Smooth muscle cell (in vitro differentiated cells): ENCODE measurements at regions not wholly inside any gene's neighbourhood (a gene's known extent, or its start where the extent isn't known, plus 50 kb on each side); places are given as distances from the start of the nearest gene placed in this dataset.

Experiments
- DNase-seq: peaks from one replicate; lab custom pipeline; 2025; ENCODE audit not compliant: unreplicated experiment; lab: John Stamatoyannopoulos, UW
- H2AFZ ChIP-seq: fragments of 200-600 bp; sonication (generic); 2 replicates; pipeline ENCODE4 v1.6.0; 2016; ENCODE audit warnings: antibody characterized with exemption, low read depth, mild to moderate bottlenecking
- H3F3A ChIP-seq: fragments of 200-600 bp; sonication (generic); 2 replicates; pipeline ENCODE4 v1.6.0; 2017; ENCODE audit warnings: antibody characterized with exemption, low read depth
- H3K27ac ChIP-seq: fragments of 200-600 bp; sonication (generic); 2 replicates; pipeline ENCODE4 v1.5.1; 2016; ENCODE audit warnings: low read depth, mild to moderate bottlenecking
- H3K27me3 ChIP-seq: fragments of 200-600 bp; sonication (generic); 2 replicates; pipeline ENCODE4 v1.6.1; 2016; ENCODE audit warnings: low read depth, mild to moderate bottlenecking
- H3K36me3 ChIP-seq: fragments of 200-600 bp; sonication (generic); 2 replicates; pipeline ENCODE4 v1.5.1; 2016; ENCODE audit warnings: low read depth
- H3K4me1 ChIP-seq: fragments of 200-600 bp; sonication (generic); 2 replicates; pipeline ENCODE4 v1.5.1; 2016; ENCODE audit warnings: low read depth
- H3K4me2 ChIP-seq: fragments of 200-600 bp; sonication (generic); 2 replicates; pipeline ENCODE4 v1.6.0; 2016; ENCODE audit warnings: mild to moderate bottlenecking
- H3K4me3 ChIP-seq: fragments of 200-600 bp; sonication (generic); 2 replicates; pipeline ENCODE4 v1.5.1; 2016; ENCODE audit warnings: mild to moderate bottlenecking
- H3K79me2 ChIP-seq: fragments of 200-600 bp; sonication (generic); 2 replicates; pipeline ENCODE4 v1.6.0; 2016; ENCODE audit warnings: low read depth, mild to moderate bottlenecking
- H3K9ac ChIP-seq: fragments of 200-600 bp; sonication (generic); 2 replicates; pipeline ENCODE4 v1.6.0; 2016; ENCODE audit warnings: low read depth
- H3K9me3 ChIP-seq: fragments of 200-600 bp; sonication (generic); replicated peaks from 2 replicates; pipeline ENCODE4 v1.5.1; 2016; ENCODE audit warnings: low read depth
- H4K20me1 ChIP-seq: fragments of 200-600 bp; sonication (generic); 2 replicates; pipeline ENCODE4 v1.6.0; 2016; ENCODE audit warnings: low read depth
- WGBS: methylation state at CpG from one replicate; pipeline ENCODE4 v1.1.7; 2016; ENCODE audit warnings: low lambda C conversion rate; 5-methylcytosine and 5-hydroxymethylcytosine counted together
- TF ChIP-seq, protein P1 (sequence below): fragments of 200-600 bp; sonication (generic); IDR thresholded peaks from 2 replicates; pipeline ENCODE4 v1.5.1; 2017; ENCODE audit warnings: borderline replicate concordance, mild to moderate bottlenecking, antibody characterized with exemption; ENCODE audit not compliant: insufficient read depth, poor library complexity, severe bottlenecking

GRCh38 chr5:57341380-57341979 is 141.1 kb downstream of the ACTBL2 start:
- H3K4me1 ChIP-seq = no peaks in the 10 kb centered on the region
- no peak overlapping the region for H3K4me3 ChIP-seq
- H3K27me3 ChIP-seq = no peaks in the 10 kb centered on the region
- no peak overlapping the region for H3K27ac ChIP-seq
- H3F3A ChIP-seq = no peaks in the 10 kb centered on the region
- H3K79me2 ChIP-seq = no peaks in the 10 kb centered on the region
- H4K20me1 ChIP-seq = no peaks in the 10 kb centered on the region
- TF ChIP-seq, protein P1, sequence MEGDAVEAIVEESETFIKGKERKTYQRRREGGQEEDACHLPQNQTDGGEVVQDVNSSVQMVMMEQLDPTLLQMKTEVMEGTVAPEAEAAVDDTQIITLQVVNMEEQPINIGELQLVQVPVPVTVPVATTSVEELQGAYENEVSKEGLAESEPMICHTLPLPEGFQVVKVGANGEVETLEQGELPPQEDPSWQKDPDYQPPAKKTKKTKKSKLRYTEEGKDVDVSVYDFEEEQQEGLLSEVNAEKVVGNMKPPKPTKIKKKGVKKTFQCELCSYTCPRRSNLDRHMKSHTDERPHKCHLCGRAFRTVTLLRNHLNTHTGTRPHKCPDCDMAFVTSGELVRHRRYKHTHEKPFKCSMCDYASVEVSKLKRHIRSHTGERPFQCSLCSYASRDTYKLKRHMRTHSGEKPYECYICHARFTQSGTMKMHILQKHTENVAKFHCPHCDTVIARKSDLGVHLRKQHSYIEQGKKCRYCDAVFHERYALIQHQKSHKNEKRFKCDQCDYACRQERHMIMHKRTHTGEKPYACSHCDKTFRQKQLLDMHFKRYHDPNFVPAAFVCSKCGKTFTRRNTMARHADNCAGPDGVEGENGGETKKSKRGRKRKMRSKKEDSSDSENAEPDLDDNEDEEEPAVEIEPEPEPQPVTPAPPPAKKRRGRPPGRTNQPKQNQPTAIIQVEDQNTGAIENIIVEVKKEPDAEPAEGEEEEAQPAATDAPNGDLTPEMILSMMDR = no peak
- no peak overlapping the region for H2AFZ ChIP-seq
- no peak overlapping the region for H3K9ac ChIP-seq
- no peaks in the 10 kb centered on the region for H3K9me3 ChIP-seq
- WGBS = 91% methylated on average over 4 of the region's 4 CpGs
- DNase-seq = no peak
- H3K36me3 ChIP-seq = no peaks in the 10 kb centered on the region
- no peak overlapping the region for H3K4me2 ChIP-seq

- H3K4me3 ChIP-seq = no peak overlapping the region
- no peak overlapping the region for H3K9ac ChIP-seq
- H3K4me1 ChIP-seq = no peaks in the 10 kb centered on the region
- H2AFZ ChIP-seq = no peak overlapping the region
- H3K79me2 ChIP-seq = no peaks in the 10 kb centered on the region
- DNase-seq = no peak
- H3K27ac ChIP-seq = no peak overlapping the region
- no peaks in the 10 kb centered on the region for H3K9me3 ChIP-seq
- H4K20me1 ChIP-seq = no peaks in the 10 kb centered on the region
- H3F3A ChIP-seq = no peaks in the 10 kb centered on the region
- no peaks in the 10 kb centered on the region for H3K27me3 ChIP-seq
- TF ChIP-seq, protein P1 = no peak
- H3K4me2 ChIP-seq = no peak overlapping the region
- H3K36me3 ChIP-seq = no peaks in the 10 kb centered on the region
- 85% methylated on average over 1 of the region's 1 CpG for WGBS
Measured at GRCh38 chr5:57340681-57341080, 141.9 kb downstream of the ACTBL2 start.

DNA sequence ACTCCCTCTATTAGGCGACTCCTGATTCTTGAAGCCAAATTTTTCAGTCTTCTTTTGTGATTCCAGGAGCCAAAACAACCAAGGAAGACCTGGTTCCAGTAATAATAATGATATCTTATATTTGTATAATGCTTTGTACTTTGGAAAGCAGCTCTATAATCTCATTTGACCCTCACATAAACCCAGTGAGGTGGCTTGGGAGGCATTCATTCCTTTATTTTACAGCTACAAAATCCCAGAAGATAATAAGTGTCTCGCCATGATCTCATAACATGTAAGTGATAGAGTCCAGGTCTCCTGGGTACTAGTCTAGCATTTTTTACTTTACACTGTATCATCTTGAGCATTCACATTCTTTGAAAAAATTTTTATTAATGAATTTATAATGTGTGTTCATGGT is 143.1 kb downstream of the ACTBL2 start:
- DNase-seq = no peak
- no peaks in the 10 kb centered on the region for H3K9me3 ChIP-seq
- H3K9ac ChIP-seq = no peak overlapping the region
- no peaks in the 10 kb centered on the region for H3F3A ChIP-seq
- no peaks in the 10 kb centered on the region for H3K4me1 ChIP-seq
- no peaks in the 10 kb centered on the region for H3K79me2 ChIP-seq
- H3K36me3 ChIP-seq = no peaks in the 10 kb centered on the region
- H3K4me3 ChIP-seq = no peak overlapping the region
- no peak overlapping the region for H3K27ac ChIP-seq
- H3K27me3 ChIP-seq = no peaks in the 10 kb centered on the region
- no peak overlapping the region for H2AFZ ChIP-seq
- TF ChIP-seq, protein P1 = no peak
- H3K4me2 ChIP-seq = no peak overlapping the region
- no peaks in the 10 kb centered on the region for H4K20me1 ChIP-seq
- 88% methylated on average over 2 of the region's 2 CpGs for WGBS

GRCh38 chr5:57338868-57339340 is 143.7 kb downstream of the ACTBL2 start:
- DNase-seq = no peak
- Histone ChIP-seq H3K79me2 (no peaks in the 10 kb centered on the region), H3K27me3 (no peaks in the 10 kb centered on the region), H3K9ac (no peak overlapping the region), H3K27ac (no peak overlapping the region), H2AFZ (no peak overlapping the region), H4K20me1 (no peaks in the 10 kb centered on the region), H3K4me3 (no peak overlapping the region), H3K4me2 (no peak overlapping the region), H3F3A (no peaks in the 10 kb centered on the region), H3K36me3 (no peaks in the 10 kb centered on the region), H3K9me3 (no peaks in the 10 kb centered on the region), H3K4me1 (no peaks in the 10 kb centered on the region)
- TF ChIP-seq, protein P1 = no peak
- WGBS = 91% methylated on average over 3 of the region's 3 CpGs
